Endodermal cell (in vitro differentiated cells): ENCODE measurements at regions not wholly inside any gene's neighbourhood (a gene's known extent, or its start where the extent isn't known, plus 50 kb on each side); places are given as distances from the start of the nearest gene placed in this dataset.

Experiments
- DNase-seq: peaks from one replicate; pipeline ENCODE4 v3.0.0-alpha.2; 2017
- H3K27ac ChIP-seq: 2 replicates; pipeline ENCODE4 v1.5.1; 2013; ENCODE audit warnings: mild to moderate bottlenecking, low read depth, low read length, moderate library complexity
- H3K27me3 ChIP-seq: 2 replicates; pipeline ENCODE4 v1.6.1; 2013; ENCODE audit warnings: mild to moderate bottlenecking, low read length, moderate library complexity; ENCODE audit not compliant: insufficient read depth, control insufficient read depth, poor library complexity, severe bottlenecking
- H3K36me3 ChIP-seq: 2 replicates; pipeline ENCODE4 v1.7.0; 2013; ENCODE audit warnings: mild to moderate bottlenecking, low read length, moderate library complexity; ENCODE audit not compliant: control insufficient read depth, insufficient read depth
- H3K4me1 ChIP-seq: one replicate; pipeline ENCODE4 v1.7.0; 2013; ENCODE audit warnings: low read length; ENCODE audit not compliant: control insufficient read depth, insufficient read depth
- H3K4me3 ChIP-seq: 2 replicates; pipeline ENCODE4 v1.5.1; 2013; ENCODE audit warnings: mild to moderate bottlenecking, low read length, moderate library complexity
- H3K9ac ChIP-seq: 2 replicates; pipeline ENCODE4 v1.6.1; 2013; ENCODE audit warnings: mild to moderate bottlenecking, low read length, moderate library complexity; ENCODE audit not compliant: poor library complexity, severe bottlenecking; ENCODE audit errors: extremely low read depth
- H3K9me3 ChIP-seq: 2 replicates; pipeline ENCODE4 v1.6.1; 2013; ENCODE audit warnings: mild to moderate bottlenecking, low read length, moderate library complexity; ENCODE audit not compliant: control insufficient read depth
- H3K27ac Mint-ChIP-seq: 2 replicates; pipeline ENCODE4 v1.8.0; 2020; ENCODE audit warnings: mixed read lengths
- H3K27me3 Mint-ChIP-seq: 2 replicates; pipeline ENCODE4 v1.8.0; 2021; ENCODE audit warnings: mild to moderate bottlenecking, mixed read lengths; ENCODE audit not compliant: insufficient read depth
- H3K36me3 Mint-ChIP-seq: 2 replicates; pipeline ENCODE4 v1.8.0; 2020; ENCODE audit warnings: low read depth, mixed read lengths
- H3K4me1 Mint-ChIP-seq: 2 replicates; pipeline ENCODE4 v1.8.0; 2020; ENCODE audit warnings: mixed read lengths
- H3K4me3 Mint-ChIP-seq: 2 replicates; pipeline ENCODE4 v1.8.0; 2020; ENCODE audit warnings: mild to moderate bottlenecking, moderate library complexity, mixed read lengths
- H3K9me3 Mint-ChIP-seq: 2 replicates; pipeline ENCODE4 v1.8.0; 2020; ENCODE audit warnings: mild to moderate bottlenecking, mixed read lengths
- WGBS, 2 experiments: methylation state at CpG; one replicate each; pipeline versions ENCODE4 v1.1.5 to v1.1.7; 2013; ENCODE audit warnings: missing lambda C conversion rate in 2 of 2, mixed read lengths in 1 of 2; ENCODE audit not compliant: insufficient coverage in 1 of 2, insufficient read length in 1 of 2; 5-methylcytosine and 5-hydroxymethylcytosine counted together
- TF ChIP-seq, protein P1 (sequence below): fragments of 200-600 bp; sonication (generic); conservative IDR thresholded peaks from 2 replicates; pipeline ENCODE4 v1.5.0; 2021; ENCODE audit warnings: antibody characterized with exemption, mild to moderate bottlenecking

DNA sequence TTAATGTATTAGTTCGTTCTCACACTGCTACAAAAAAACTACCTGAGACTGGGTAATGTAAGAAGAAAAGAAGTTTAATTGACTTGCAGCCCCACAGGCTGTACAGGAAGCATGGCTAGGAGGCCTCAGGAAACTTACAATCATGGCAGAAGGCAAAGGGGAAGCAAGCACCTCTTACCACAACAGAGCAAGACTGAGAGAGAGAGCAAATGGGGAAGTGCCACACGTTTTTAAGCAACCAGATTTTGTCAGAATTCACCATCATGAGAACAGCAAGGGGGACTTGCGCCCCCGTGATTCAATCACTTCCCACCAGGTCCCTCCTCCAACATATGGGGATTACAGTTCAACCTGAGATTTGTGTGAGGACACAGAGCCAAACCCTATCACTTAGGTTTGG is 70.8 kb upstream of the SRSF6 start:
- no peak for DNase-seq
- Mint-ChIP-seq H3K9me3 (no peaks in the 10 kb centered on the region), H3K4me1 (peaks cover 18% of the 10 kb centered on the region), H3K27ac (no peak overlapping the region), H3K4me3 (no peak overlapping the region), H3K27me3 (no peaks in the 10 kb centered on the region), H3K36me3 (no peaks in the 10 kb centered on the region)
- Histone ChIP-seq H3K9me3 (no peaks in the 10 kb centered on the region), H3K4me3 (no peak overlapping the region), H3K4me1 (no peaks in the 10 kb centered on the region), H3K27me3 (no peaks in the 10 kb centered on the region), H3K9ac (no peak overlapping the region), H3K36me3 (no peaks in the 10 kb centered on the region), H3K27ac (no peak overlapping the region)
- 82 to 84% methylated on average over 3 to 4 of the region's 4 CpGs for WGBS, 2 experiments
- TF ChIP-seq, protein P1, sequence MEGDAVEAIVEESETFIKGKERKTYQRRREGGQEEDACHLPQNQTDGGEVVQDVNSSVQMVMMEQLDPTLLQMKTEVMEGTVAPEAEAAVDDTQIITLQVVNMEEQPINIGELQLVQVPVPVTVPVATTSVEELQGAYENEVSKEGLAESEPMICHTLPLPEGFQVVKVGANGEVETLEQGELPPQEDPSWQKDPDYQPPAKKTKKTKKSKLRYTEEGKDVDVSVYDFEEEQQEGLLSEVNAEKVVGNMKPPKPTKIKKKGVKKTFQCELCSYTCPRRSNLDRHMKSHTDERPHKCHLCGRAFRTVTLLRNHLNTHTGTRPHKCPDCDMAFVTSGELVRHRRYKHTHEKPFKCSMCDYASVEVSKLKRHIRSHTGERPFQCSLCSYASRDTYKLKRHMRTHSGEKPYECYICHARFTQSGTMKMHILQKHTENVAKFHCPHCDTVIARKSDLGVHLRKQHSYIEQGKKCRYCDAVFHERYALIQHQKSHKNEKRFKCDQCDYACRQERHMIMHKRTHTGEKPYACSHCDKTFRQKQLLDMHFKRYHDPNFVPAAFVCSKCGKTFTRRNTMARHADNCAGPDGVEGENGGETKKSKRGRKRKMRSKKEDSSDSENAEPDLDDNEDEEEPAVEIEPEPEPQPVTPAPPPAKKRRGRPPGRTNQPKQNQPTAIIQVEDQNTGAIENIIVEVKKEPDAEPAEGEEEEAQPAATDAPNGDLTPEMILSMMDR = no peak

DNA sequence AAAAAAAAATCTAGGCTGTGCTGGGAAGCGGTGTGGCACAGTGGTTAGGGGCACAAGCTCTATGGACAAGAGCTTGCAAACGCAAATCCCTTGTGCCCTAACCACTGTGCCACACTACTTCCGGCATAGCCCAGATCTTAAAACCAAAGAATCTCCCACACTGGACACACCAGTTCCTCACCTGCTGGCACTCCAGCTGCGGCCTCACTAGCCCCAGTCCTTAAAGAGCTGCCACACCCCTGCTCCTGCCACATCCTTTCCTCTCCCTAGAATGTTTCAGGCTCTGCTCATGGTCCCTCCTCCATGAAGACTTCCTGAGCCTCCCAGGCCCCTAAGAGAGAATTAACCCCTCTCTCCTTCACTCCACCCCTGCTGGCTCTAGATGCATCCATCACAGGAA is 71.8 kb upstream of the SRSF6 start:
- DNase-seq = no peak
- TF ChIP-seq, protein P1 = no peak
- Mint-ChIP-seq H3K27ac (no peak overlapping the region), H3K9me3 (no peaks in the 10 kb centered on the region), H3K36me3 (no peaks in the 10 kb centered on the region), H3K4me3 (no peak overlapping the region), H3K27me3 (no peaks in the 10 kb centered on the region), H3K4me1 (peaks cover 23% of the 10 kb centered on the region)
- Histone ChIP-seq H3K9me3 (no peaks in the 10 kb centered on the region), H3K9ac (no peak overlapping the region), H3K27ac (no peak overlapping the region), H3K36me3 (no peaks in the 10 kb centered on the region), H3K27me3 (no peaks in the 10 kb centered on the region), H3K4me3 (no peak overlapping the region), H3K4me1 (no peaks in the 10 kb centered on the region)
- 95 to 96% methylated on average over 3 to 4 of the region's 4 CpGs for WGBS, 2 experiments

- H3K4me3 ChIP-seq = no peak overlapping the region
- no peak for DNase-seq
- 88 to 95% methylated on average over 7 to 14 of the region's 14 CpGs for WGBS, 2 experiments
- no peaks in the 10 kb centered on the region for H3K36me3 ChIP-seq
- no peak overlapping the region for H3K9ac ChIP-seq
- H3K9me3 ChIP-seq = no peaks in the 10 kb centered on the region
- Mint-ChIP-seq H3K4me3 (no peak overlapping the region), H3K4me1 (peaks cover 23% of the 10 kb centered on the region), H3K9me3 (no peaks in the 10 kb centered on the region), H3K36me3 (no peaks in the 10 kb centered on the region), H3K27me3 (no peaks in the 10 kb centered on the region), H3K27ac (no peak overlapping the region)
- H3K27me3 ChIP-seq = no peaks in the 10 kb centered on the region
- H3K27ac ChIP-seq = no peak overlapping the region
- TF ChIP-seq, protein P1 = no peak
- no peaks in the 10 kb centered on the region for H3K4me1 ChIP-seq
Observed at GRCh38 chr20:43384101-43384940, 73.4 kb upstream of the SRSF6 start.
